ENCODE measurements at regions not wholly inside any gene's neighbourhood (a gene's known extent, or its start where the extent isn't known, plus 50 kb on each side); places are given as distances from the start of the nearest gene placed in this dataset.

GRCh38 chr2:65666156-65666725, 233.8 kb upstream of the SPRED2 start:
- H3K27ac ChIP-seq = no peak overlapping the region
- TF ChIP-seq CTCF (conservative IDR thresholded peaks at IDR 0.05) = no peak

- H3K27ac ChIP-seq = no peak overlapping the region
- TF ChIP-seq CTCF (conservative IDR thresholded peaks at IDR 0.05) = no peak
- no peak for TF ChIP-seq ZFX (IDR thresholded peaks at IDR 0.05)
Measured at GRCh38 chr2:65664931-65665330, 232.5 kb upstream of the SPRED2 start.

GRCh38 chr2:65663831-65664407, 231.5 kb upstream of the SPRED2 start:
- no peak for TF ChIP-seq CTCF (conservative IDR thresholded peaks at IDR 0.05)
- TF ChIP-seq ZFX (IDR thresholded peaks at IDR 0.05) = no peak
- no peak overlapping the region for H3K27ac ChIP-seq

- TF ChIP-seq ZFX (IDR thresholded peaks at IDR 0.05) = no peak
- no peak for TF ChIP-seq CTCF (conservative IDR thresholded peaks at IDR 0.05)
- H3K27ac ChIP-seq = no peak overlapping the region
Measured at GRCh38 chr2:65662654-65663432, 230.4 kb upstream of the SPRED2 start.

- no peak overlapping the region for H3K27ac ChIP-seq
- TF ChIP-seq ZFX (IDR thresholded peaks at IDR 0.05) = no peak
- TF ChIP-seq CTCF (conservative IDR thresholded peaks at IDR 0.05) = no peak
Measured at GRCh38 chr2:65661980-65662653, 229.7 kb upstream of the SPRED2 start.

GRCh38 chr2:65660340-65660739, 227.9 kb upstream of the SPRED2 start:
- H3K27ac ChIP-seq = no peak overlapping the region
- TF ChIP-seq CTCF (conservative IDR thresholded peaks at IDR 0.05) = no peak
- TF ChIP-seq ZFX (IDR thresholded peaks at IDR 0.05) = no peak

- no peak overlapping the region for H3K27ac ChIP-seq
- TF ChIP-seq ZFX (IDR thresholded peaks at IDR 0.05) (no peak), CTCF (conservative IDR thresholded peaks at IDR 0.05) (no peak)
Measured at GRCh38 chr2:65658881-65659280, 226.5 kb upstream of the SPRED2 start.

All from C4-2B (cell line).